HT1080 (cell line): ENCODE measurements at regions not wholly inside any gene's neighbourhood (a gene's known extent, or its start where the extent isn't known, plus 50 kb on each side); places are given as distances from the start of the nearest gene placed in this dataset. TPM values are rescaled to one million over a fixed set of nuclear protein-coding genes. Genes with fewer than 3 reads are reported as not detected.

ENCODE experiments used
- DNase-seq: peaks from one replicate; pipeline ENCODE4 v3.0.0-alpha.2; 2015; ENCODE audit warnings: low read depth
- small RNA-seq: library from RNA; depleted of rRNA; stranded (forward); fragments of <200 nt; gene quantifications from one replicate; pipeline ENCODE3, GENCODE V24; 2014

DNA sequence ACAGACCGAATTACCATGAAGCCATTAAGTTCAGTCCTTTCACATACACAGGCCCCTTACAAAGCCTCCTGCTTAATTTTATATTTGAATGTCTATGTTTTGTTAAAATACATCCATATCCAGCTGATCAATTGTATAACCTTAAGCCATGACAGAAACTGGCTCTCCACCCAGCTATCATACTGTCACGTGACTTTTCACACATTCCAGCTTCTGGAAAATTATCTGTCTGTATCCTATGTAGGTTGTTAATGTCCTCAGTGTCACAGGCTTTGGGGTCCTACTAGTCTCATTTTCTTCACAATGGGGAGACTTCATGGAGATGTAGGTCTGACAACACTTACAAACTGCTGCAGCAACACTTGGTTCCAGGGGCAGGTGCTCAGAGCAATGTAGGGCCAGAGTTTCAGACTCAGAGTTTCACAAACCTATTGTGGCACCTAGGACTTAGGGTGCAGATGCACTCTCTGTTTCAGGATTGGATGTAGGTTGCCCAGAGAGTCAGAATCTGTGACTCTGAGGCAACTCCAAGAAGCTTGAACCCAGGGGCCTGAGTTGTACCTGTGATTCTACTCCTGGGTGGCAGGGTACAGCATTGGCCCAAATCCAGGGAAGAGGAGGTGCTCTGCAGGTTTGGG, 69.6 kb upstream of the PCDH20 start:
- no peak for DNase-seq

DNA sequence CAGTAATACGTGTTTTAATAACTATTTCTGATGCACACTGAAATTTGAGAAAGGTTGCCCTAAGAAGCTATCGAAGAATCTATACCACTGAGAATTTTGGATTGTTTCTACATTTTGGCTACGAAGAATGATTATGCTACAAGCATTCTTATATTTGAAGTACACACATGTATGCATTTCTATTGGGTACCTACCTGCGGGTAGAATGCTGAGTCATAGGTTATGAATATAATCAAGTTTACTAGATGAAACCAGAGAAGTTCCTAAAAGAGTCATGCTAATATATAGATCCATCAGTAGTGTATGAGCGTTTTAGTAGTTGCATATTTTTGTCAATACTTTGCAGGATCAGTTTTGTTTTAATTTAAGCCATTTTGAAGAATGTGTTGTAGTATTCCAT, 62.0 kb upstream of the PCDH20 start:
- no peak for DNase-seq

DNA sequence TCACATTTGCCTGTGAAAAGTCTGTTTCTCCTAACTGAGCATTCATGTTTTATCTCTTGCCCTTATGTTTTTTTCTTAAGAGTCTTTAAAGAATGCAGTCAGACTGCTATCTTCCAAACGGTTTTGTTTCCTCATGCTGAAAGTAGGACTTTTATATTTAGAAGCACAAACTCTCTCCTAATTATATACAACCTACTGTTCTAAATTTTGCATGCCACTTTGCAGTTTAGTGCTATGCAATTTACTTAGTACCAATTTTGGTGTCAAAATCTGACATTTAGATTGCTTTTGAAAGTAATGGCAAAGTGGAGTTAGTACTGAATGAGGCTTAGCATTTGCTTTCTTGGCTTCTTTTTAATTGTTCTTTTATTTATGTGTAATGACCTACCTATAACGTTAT, 55.1 kb upstream of the PCDH20 start:
- DNase-seq = no peak

DNA sequence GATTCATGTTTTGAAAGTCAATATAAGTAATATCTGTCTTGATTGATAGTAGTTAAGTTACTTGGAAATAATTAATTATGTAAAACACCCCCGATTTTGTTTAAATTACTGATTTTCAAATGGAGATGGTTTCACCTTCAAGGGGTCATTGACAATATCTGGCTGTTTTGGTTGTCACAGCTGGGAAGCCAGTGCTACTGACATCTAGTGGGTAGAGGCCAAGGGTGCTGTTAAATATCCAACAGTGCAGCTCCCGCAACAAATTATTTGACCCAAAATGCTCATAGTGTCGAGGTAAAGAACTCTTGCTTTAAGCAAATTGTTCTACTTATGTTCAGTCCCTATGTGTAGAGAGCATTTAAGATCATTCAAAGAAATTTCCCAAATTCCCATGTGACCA, 50.6 kb upstream of the PCDH20 start:
- no peak for DNase-seq

Small RNA genes lying in the stretch of these regions (small RNA-seq; reads per million reads assigned to genes)
- gene AL353765.1 (not detected), gene AL356102.1 (not detected), gene MIR4704 (not detected), gene MIR548X2 (not detected), gene RNU6-81P (not detected)
